GM12878 (cell line): ENCODE measurements at regions not wholly inside any gene's neighbourhood (a gene's known extent, or its start where the extent isn't known, plus 50 kb on each side); places are given as distances from the start of the nearest gene placed in this dataset.

Experiments used
- ATAC-seq: fragments of 200-7000 bp; cut with Tn5 transposase; 3 replicates; pipeline ENCODE4 v1.9.1; 2020; ENCODE audit warnings: mild to moderate bottlenecking, moderate library complexity
- BruUV-seq: library from RNA; stranded (reverse); fragments of 400-500 nt; replicated peaks from 2 replicates; lab custom pipeline; 2021; lab: Mats Ljungman, UMichigan
- CTCF ChIA-PET: fragments of 300-600 bp; sonication (Branson Sonifier 250); formaldehyde crosslinking; extraction: SDS; loops from one replicate; lab custom pipeline; 2021; ENCODE audit warnings: inconsistent platforms; lab: Yijun Ruan, JAX
- POLR2A ChIA-PET: fragments of 350-600 bp; formaldehyde crosslinking; extraction: SDS; loops from one replicate; lab custom pipeline; 2021; ENCODE audit warnings: inconsistent platforms; lab: Charles Lee
- RAD21 ChIA-PET: fragments of 300-600 bp; sonication (Branson Sonifier 250); formaldehyde crosslinking; loops from one replicate; lab custom pipeline; 2023; ENCODE audit warnings: antibody characterized with exemption; ENCODE audit not compliant: unreplicated experiment; lab: Charles Lee
- SMC1A ChIA-PET: fragments of 300-600 bp; sonication (Branson Sonifier 250); formaldehyde crosslinking; loops from one replicate; lab custom pipeline; 2023; ENCODE audit not compliant: unreplicated experiment, uncharacterized antibody; lab: Charles Lee
- DNase-seq: peaks from one replicate; pipeline ENCODE4 v3.0.0-alpha.2; 2011; ENCODE audit warnings: low read depth, low spot score
- FAIRE-seq: peaks from 3 replicates; lab custom pipeline; 2011; peaks lifted over from hg19 to GRCh38; lab: Jason Lieb, UNC
- H2AFZ ChIP-seq: 2 replicates; pipeline ENCODE4 v1.6.0; 2011; ENCODE audit warnings: low read depth, low read length, control low read depth; ENCODE audit not compliant: control insufficient read depth
- H3K27ac ChIP-seq: 2 replicates; pipeline ENCODE4 v1.5.1; 2011; ENCODE audit warnings: control low read depth; ENCODE audit not compliant: control insufficient read depth, insufficient read depth
- H3K27me3 ChIP-seq, 2 experiments: replicated peaks in 1 of 2; 2 replicates each; pipeline versions ENCODE4 v1.6.0 to v1.6.1; 2011; ENCODE audit warnings: low read length in 1 of 2; ENCODE audit not compliant: control insufficient read depth in 2 of 2, insufficient read depth in 2 of 2
- H3K36me3 ChIP-seq, 2 experiments: 2 replicates each; pipeline ENCODE4 v1.5.1; 2011; ENCODE audit warnings: low read length in 1 of 2; ENCODE audit not compliant: control insufficient read depth in 2 of 2, insufficient read depth in 2 of 2
- H3K4me1 ChIP-seq: 2 replicates; pipeline ENCODE4 v1.6.1; 2011; ENCODE audit warnings: mild to moderate bottlenecking, low read length, moderate library complexity, mixed read lengths; ENCODE audit not compliant: control insufficient read depth, insufficient read depth
- H3K4me2 ChIP-seq: 2 replicates; pipeline ENCODE4 v1.6.0; 2011; ENCODE audit warnings: control low read depth; ENCODE audit not compliant: control insufficient read depth, insufficient read depth
- H3K4me3 ChIP-seq: fragments of 200-600 bp; sonication (generic); 2 replicates; pipeline ENCODE4 v1.5.1; 2016
- H3K79me2 ChIP-seq: 2 replicates; pipeline ENCODE4 v1.6.0; 2011; ENCODE audit warnings: low read length; ENCODE audit not compliant: control insufficient read depth, insufficient read depth
- H3K9ac ChIP-seq: 2 replicates; pipeline ENCODE4 v1.8.0; 2011; ENCODE audit warnings: low read length, control low read depth, mixed read lengths; ENCODE audit not compliant: control insufficient read depth, insufficient read depth
- H3K9me3 ChIP-seq: replicated peaks from 3 replicates; pipeline ENCODE4 v1.5.1; 2011; ENCODE audit warnings: mild to moderate bottlenecking, low read length; ENCODE audit not compliant: control insufficient read depth, insufficient read depth
- H4K20me1 ChIP-seq: 2 replicates; pipeline ENCODE4 v1.6.0; 2011; ENCODE audit not compliant: control insufficient read depth, insufficient read depth
- ATF7 ChIP-seq: fragments of 450-650 bp; IDR thresholded peaks from 2 replicates; pipeline ENCODE4 v1.6.1; 2016; ENCODE audit warnings: low read depth, mild to moderate bottlenecking
- EGR1 ChIP-seq, 2 experiments: IDR thresholded peaks; 1 replicate in 1 of 2; 2 replicates in 1 of 2; pipeline ENCODE4 v1.6.1; 2011 to 2012; ENCODE audit warnings: low read depth in 2 of 2, low read length in 2 of 2, borderline replicate concordance in 1 of 2, mild to moderate bottlenecking in 1 of 2, moderate library complexity in 1 of 2
- HDAC2 ChIP-seq: fragments of 200-600 bp; sonication (generic); IDR thresholded peaks from 2 replicates; pipeline ENCODE4 v1.6.1; 2017
- HSF1 ChIP-seq: fragments of 150-350 bp; IDR thresholded peaks from 2 replicates; pipeline ENCODE4 v1.6.1; 2014; ENCODE audit warnings: mild to moderate bottlenecking, low read depth, low read length
- IRF3 ChIP-seq: fragments of 450-650 bp; IDR thresholded peaks from 2 replicates; pipeline ENCODE4 v1.6.1; 2014; ENCODE audit warnings: mild to moderate bottlenecking
- MXI1 ChIP-seq: fragments of 150-350 bp; IDR thresholded peaks from 2 replicates; pipeline ENCODE4 v1.6.1; 2011; ENCODE audit warnings: low read depth, mild to moderate bottlenecking, inconsistent platforms, low read length, improper control_type of control experiment
- PKNOX1 ChIP-seq: fragments of 450-650 bp; IDR thresholded peaks from 2 replicates; pipeline ENCODE4 v1.6.1; 2016; ENCODE audit warnings: mild to moderate bottlenecking
- RELA ChIP-seq: fragments of 450-650 bp; IDR thresholded peaks from 2 replicates; pipeline ENCODE4 v1.8.0; 2014; ENCODE audit warnings: borderline replicate concordance; ENCODE audit not compliant: partially characterized antibody
- REST ChIP-seq: IDR thresholded peaks from 2 replicates; pipeline ENCODE4 v1.6.1; 2012; ENCODE audit warnings: mild to moderate bottlenecking, low read depth, low read length
- USF2 ChIP-seq: IDR thresholded peaks from 2 replicates; pipeline ENCODE4 v1.6.1; 2011; ENCODE audit warnings: low read depth, low read length, improper control_type of control experiment, borderline replicate concordance
- YY1 ChIP-seq: IDR thresholded peaks from 2 replicates; pipeline ENCODE4 v1.6.1; 2011; ENCODE audit warnings: low read depth, mild to moderate bottlenecking, low read length
- ZBTB33 ChIP-seq: fragments of 450-650 bp; IDR thresholded peaks from 2 replicates; pipeline ENCODE4 v1.6.1; 2017; ENCODE audit warnings: mild to moderate bottlenecking
- ZNF274 ChIP-seq: IDR thresholded peaks from one replicate; pipeline ENCODE4 v1.8.0; 2011; ENCODE audit not compliant: insufficient read length, insufficient read depth
- ZSCAN29 ChIP-seq: fragments of 450-650 bp; IDR thresholded peaks from 2 replicates; pipeline ENCODE4 v1.6.1; 2017; ENCODE audit warnings: mild to moderate bottlenecking, moderate library complexity
- WGBS: methylation state at CpG from one replicate; pipeline ENCODE4 v1.1.6; 2016; ENCODE audit warnings: low lambda C conversion rate; ENCODE audit not compliant: insufficient replicate concordance, insufficient coverage; ENCODE audit errors: missing lambda C conversion rate; 5-methylcytosine and 5-hydroxymethylcytosine counted together
- in situ Hi-C: fragments of 300-500 bp; cut with MboI; formaldehyde crosslinking; loops from 9 replicates; pipeline ENCODE4 v1.14.3; 2018; ENCODE audit warnings: mixed read lengths
- intact Hi-C: fragments of 100-400 bp; cut with micrococcal nuclease; formaldehyde crosslinking; loops from one replicate; pipeline ENCODE4 v1.14.2; 2022; ENCODE audit not compliant: unreplicated experiment

GRCh38 chr12:131408036-131408365 is 302.9 kb upstream of the SFSWAP start (continued):
- no peak for TF ChIP-seq REST

- intact Hi-C loops: no loop called here
- ChIA-PET RAD21 (no interaction called here), SMC1A (no interaction called here), CTCF (no interaction called here), POLR2A (no interaction called here)
- Histone ChIP-seq H4K20me1 (no peaks in the 10 kb centered on the region), H3K79me2 (no peaks in the 10 kb centered on the region), H3K4me1 (no peaks in the 10 kb centered on the region), H3K9ac (no peak overlapping the region), H3K27me3 (no peaks in the 10 kb centered on the region; a peak in 1 of 4 replicates), H3K4me2 (no peak overlapping the region), H2AFZ (no peak overlapping the region), H3K9me3 (no peaks in the 10 kb centered on the region), H3K36me3 (no peaks in the 10 kb centered on the region), H3K4me3 (no peak overlapping the region), H3K27ac (no peak overlapping the region)
- ATAC-seq (no peak), FAIRE-seq (no peak), DNase-seq (no peak)
- in situ Hi-C loops: no loop called here
- BruUV-seq: no TSS peak
- 0% methylated on average over 5 of the region's 5 CpGs for WGBS
- TF ChIP-seq EGR1 (IDR thresholded peaks at IDR 0.05; ENCODE audit: borderline replicate concordance in 1 of 2, low read depth in 2 of 2, low read length in 2 of 2) (no peak), HSF1 (no peak), RELA (no peak), PKNOX1 (no peak), USF2 (no peak), IRF3 (no peak), ATF7 (no peak), ZBTB33 (no peak), HDAC2 (no peak), YY1 (no peak), ZNF274 (no peak), ZSCAN29 (no peak), MXI1 (no peak)
Measured at GRCh38 chr12:131408484-131408883, 302.4 kb upstream of the SFSWAP start.
